Glomerular endothelial cell (primary cell): ENCODE measurements at regions not wholly inside any gene's neighbourhood (a gene's known extent, or its start where the extent isn't known, plus 50 kb on each side); places are given as distances from the start of the nearest gene placed in this dataset.
"Not testable (repeated sequence)": the region's sequence is repeated elsewhere in the genome, so short reads cannot be mapped to it uniquely, and the experiment has no call there.

Experiments
- DNase-seq: peaks from one replicate; pipeline ENCODE4 v3.0.0-alpha.2; 2011; ENCODE audit warnings: low read depth, low spot score; ENCODE audit errors: extremely low read depth

GRCh38 chr14:26319139-26319864, 278.5 kb downstream of the NOVA1 start:
- no peak for DNase-seq

GRCh38 chr14:26304056-26304455, 293.8 kb downstream of the NOVA1 start:
- no peak for DNase-seq

GRCh38 chr14:26293909-26294308, 303.9 kb downstream of the NOVA1 start:
- DNase-seq: no peak

- DNase-seq: no peak
Measured at GRCh38 chr14:26289891-26290486, 307.8 kb downstream of the NOVA1 start.

- no peak for DNase-seq
Measured at GRCh38 chr14:26286913-26287205, 311.0 kb downstream of the NOVA1 start.

- no peak for DNase-seq
Measured at GRCh38 chr14:26286081-26286912, 311.5 kb downstream of the NOVA1 start.

DNA sequence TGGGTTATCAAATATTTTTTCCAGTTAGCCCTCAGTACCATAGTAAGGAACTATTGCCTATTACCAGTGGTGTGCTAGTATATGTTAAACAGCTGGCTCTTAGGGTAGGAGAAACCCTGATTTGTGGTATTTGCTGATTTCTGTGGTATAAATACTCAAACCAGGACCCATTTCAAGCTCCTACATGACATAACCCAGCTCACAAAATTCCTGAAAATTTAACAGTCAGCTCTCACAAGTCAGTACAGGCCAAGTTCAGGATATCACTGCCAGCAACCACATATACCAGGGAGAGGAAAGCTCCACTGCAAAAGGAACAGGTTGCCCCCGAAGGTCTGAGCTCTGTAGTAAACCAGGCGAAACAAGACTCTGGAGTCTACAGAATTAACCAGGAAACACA, 315.3 kb downstream of the NOVA1 start:
- no peak for DNase-seq

DNA sequence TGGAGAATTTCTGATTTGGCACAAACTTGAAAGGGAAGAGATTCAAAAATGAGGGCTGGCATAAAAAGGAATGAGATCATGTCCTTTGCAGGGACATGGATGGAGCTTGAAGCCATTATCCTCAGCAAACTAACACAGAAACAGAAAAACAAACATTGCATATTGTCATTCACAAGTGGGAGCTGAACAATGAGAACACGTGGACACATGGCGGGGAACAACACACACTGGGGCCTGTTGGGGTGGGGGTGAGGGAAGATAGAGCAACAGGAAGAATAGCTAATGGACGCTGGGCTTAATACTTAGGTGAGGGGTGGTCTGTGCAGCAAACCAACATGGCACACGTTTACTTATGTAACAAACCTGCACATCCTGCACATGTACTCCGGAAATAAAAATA, 315.8 kb downstream of the NOVA1 start:
- DNase-seq: not testable (repeated sequence)

- DNase-seq: no peak
Measured at GRCh38 chr14:26281280-26281998, 316.4 kb downstream of the NOVA1 start.

DNA sequence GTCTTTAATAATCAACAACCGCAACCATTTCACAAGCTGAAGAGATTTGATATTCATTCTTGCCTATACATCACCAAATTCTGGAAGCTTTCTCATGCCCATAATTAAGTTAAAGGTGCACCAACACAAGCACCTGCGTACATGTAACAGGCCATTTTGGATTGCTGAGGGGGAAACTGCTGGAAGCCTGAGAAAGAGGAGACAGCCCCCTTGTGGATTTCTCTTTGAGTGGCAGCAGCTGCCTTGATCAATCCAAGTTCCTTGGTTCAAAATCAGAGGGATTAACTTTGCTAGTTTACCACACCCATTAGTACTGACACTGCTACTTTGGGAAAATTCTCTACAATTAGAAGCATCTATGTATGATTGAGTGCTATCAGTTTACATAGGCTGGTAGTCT, 321.1 kb downstream of the NOVA1 start:
- DNase-seq: no peak

- no peak for DNase-seq
Measured at GRCh38 chr14:26265170-26265685, 332.6 kb downstream of the NOVA1 start.

GRCh38 chr14:26261368-26262122, 336.3 kb downstream of the NOVA1 start:
- no peak for DNase-seq

GRCh38 chr14:26255213-26255612, 342.6 kb downstream of the NOVA1 start:
- DNase-seq: no peak

DNA sequence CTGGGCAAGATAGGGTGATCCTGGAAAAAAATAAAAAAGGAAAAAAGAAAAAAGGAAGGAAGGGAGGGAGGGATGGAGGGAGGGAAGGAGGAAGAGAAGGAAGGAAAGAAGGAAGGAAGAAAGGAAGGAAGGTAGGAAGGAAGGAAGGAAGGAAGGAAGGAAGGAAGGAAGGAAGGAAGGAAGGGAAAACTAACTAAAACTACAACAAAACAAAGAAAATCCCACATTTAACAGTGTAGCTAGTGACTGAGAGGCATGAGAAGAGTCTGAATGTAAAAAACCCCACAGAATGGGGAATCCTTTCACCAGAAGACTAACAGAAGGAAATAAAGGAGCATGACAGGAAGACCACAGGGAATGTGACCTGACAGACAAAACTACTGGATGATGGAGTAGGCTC, 345.7 kb downstream of the NOVA1 start:
- no peak for DNase-seq

DNA sequence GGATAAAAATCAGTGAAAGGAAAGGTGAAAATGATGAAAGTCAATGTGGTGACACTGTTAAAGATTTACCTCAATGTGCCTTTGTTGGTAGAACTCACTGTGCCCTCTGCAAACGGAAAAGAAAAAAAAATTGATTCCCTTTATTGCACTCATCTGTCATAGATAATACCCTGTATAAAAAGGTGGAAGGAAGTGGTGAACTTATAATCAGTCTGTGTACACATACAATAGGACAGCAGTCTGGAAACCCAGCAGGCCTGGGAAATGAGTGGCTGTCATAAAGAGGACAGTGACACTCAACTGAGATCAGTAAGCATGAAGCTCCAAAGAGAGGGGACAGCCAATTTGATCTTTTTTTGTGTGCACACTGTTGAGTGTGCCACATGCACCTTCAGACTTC, 364.7 kb downstream of the NOVA1 start:
- DNase-seq: no peak

- DNase-seq: no peak
Measured at GRCh38 chr14:26218861-26219260, 379.0 kb downstream of the NOVA1 start.

- no peak for DNase-seq
Measured at GRCh38 chr14:26217778-26218177, 380.1 kb downstream of the NOVA1 start.

GRCh38 chr14:26216786-26217185, 381.0 kb downstream of the NOVA1 start:
- no peak for DNase-seq

- DNase-seq: no peak
Measured at GRCh38 chr14:26213846-26214575, 383.8 kb downstream of the NOVA1 start.

GRCh38 chr14:26209699-26210098, 388.1 kb downstream of the NOVA1 start:
- DNase-seq: no peak
